HEK293T (cell line): ENCODE measurements at regions not wholly inside any gene's neighbourhood (a gene's known extent, or its start where the extent isn't known, plus 50 kb on each side); places are given as distances from the start of the nearest gene placed in this dataset.

Experiments
- ELF4 ChIP-seq: fragments of 450-650 bp; IDR thresholded peaks from 2 replicates; pipeline ENCODE4 v1.6.1; 2017; ENCODE audit warnings: antibody characterized with exemption
- FOXK2 ChIP-seq: fragments of 450-650 bp; IDR thresholded peaks from 2 replicates; pipeline ENCODE4 v1.6.1; 2016; ENCODE audit warnings: mild to moderate bottlenecking
- FOXM1 ChIP-seq: fragments of 450-650 bp; IDR thresholded peaks from 2 replicates; pipeline ENCODE4 v1.6.1; 2017; ENCODE audit warnings: mild to moderate bottlenecking, borderline replicate concordance
- L3MBTL2 ChIP-seq: fragments of 450-650 bp; conservative IDR thresholded peaks from 2 replicates; pipeline ENCODE4 v1.6.1; 2016; ENCODE audit warnings: mild to moderate bottlenecking
- NFRKB ChIP-seq: fragments of 450-650 bp; IDR thresholded peaks from 2 replicates; pipeline ENCODE4 v1.6.1; 2016; ENCODE audit warnings: mild to moderate bottlenecking, moderate library complexity
- SP1 ChIP-seq: fragments of 450-650 bp; IDR thresholded peaks from 2 replicates; pipeline ENCODE4 v1.6.1; 2017
- TARDBP ChIP-seq: fragments of 450-650 bp; IDR thresholded peaks from 2 replicates; pipeline ENCODE4 v1.6.1; 2016

DNA sequence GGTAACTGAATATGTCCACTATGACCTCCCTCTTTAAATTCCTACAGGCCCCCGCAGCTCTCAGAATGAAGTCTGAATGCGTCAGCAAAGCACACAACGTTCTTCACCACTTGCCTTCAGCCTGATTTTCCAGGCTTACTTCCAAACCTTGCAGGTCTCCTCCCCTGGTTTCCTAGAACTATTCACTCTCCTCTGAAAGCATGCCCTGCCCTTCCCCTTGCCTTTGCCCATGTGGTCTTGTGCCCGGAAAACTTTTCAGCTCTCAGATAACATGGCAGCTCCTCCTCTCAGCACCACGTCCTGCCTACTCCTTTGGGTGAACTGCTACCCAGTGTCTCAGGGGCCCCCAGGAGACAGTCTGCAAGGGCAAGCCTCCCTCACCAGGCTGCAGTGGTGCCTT, 268.5 kb upstream of the LDB2 start:
- no peak for TF ChIP-seq FOXM1
- no peak for TF ChIP-seq TARDBP
- no peak for TF ChIP-seq FOXK2
- no peak for TF ChIP-seq SP1
- no peak for TF ChIP-seq L3MBTL2
- no peak for TF ChIP-seq ELF4
- no peak for TF ChIP-seq NFRKB
